ENCODE measurements at regions not wholly inside any gene's neighbourhood (a gene's known extent, or its start where the extent isn't known, plus 50 kb on each side); places are given as distances from the start of the nearest gene placed in this dataset.

- DNase-seq (ENCODE audit: low read depth), result no peak
- TF ChIP-seq CTCF (IDR thresholded peaks at IDR 0.05; ENCODE audit: low read depth, low read length), result no peak
- no peak for TF ChIP-seq MAX (IDR thresholded peaks at IDR 0.05; ENCODE audit: low read depth, low read length)
- TF ChIP-seq POLR2A (IDR thresholded peaks at IDR 0.05; ENCODE audit: extremely low read depth, insufficient read length), result no peak
- no peak for TF ChIP-seq MYC (IDR thresholded peaks at IDR 0.05; ENCODE audit: low read depth, low read length)
- H3K4me3 ChIP-seq (ENCODE audit: low read depth, low read length), result no peak overlapping the region
These were observed 129.7 kb downstream of the PLG start for GRCh38 chr6:160831739-160832138.

- DNase-seq (ENCODE audit: low read depth), result no peak
- H3K4me3 ChIP-seq (ENCODE audit: low read depth, low read length), result no peak overlapping the region
- TF ChIP-seq CTCF (IDR thresholded peaks at IDR 0.05; ENCODE audit: low read depth, low read length), result no peak
- no peak for TF ChIP-seq MYC (IDR thresholded peaks at IDR 0.05; ENCODE audit: low read depth, low read length)
- TF ChIP-seq MAX (IDR thresholded peaks at IDR 0.05; ENCODE audit: low read depth, low read length), result no peak
- TF ChIP-seq POLR2A (IDR thresholded peaks at IDR 0.05; ENCODE audit: extremely low read depth, insufficient read length), result no peak
These were observed 130.4 kb downstream of the PLG start for GRCh38 chr6:160832422-160832821.

GRCh38 chr6:160837146-160837545 lies 135.1 kb downstream of the PLG start:
- DNase-seq (ENCODE audit: low read depth), result no peak
- TF ChIP-seq CTCF (IDR thresholded peaks at IDR 0.05; ENCODE audit: low read depth, low read length) (no peak), MAX (IDR thresholded peaks at IDR 0.05; ENCODE audit: low read depth, low read length) (no peak), MYC (IDR thresholded peaks at IDR 0.05; ENCODE audit: low read depth, low read length) (no peak), POLR2A (IDR thresholded peaks at IDR 0.05; ENCODE audit: extremely low read depth, insufficient read length) (no peak)
- H3K4me3 ChIP-seq (ENCODE audit: low read depth, low read length), result no peak overlapping the region

GRCh38 chr6:160851031-160851430 lies 140.5 kb upstream of the MAP3K4 start:
- no peak for DNase-seq (ENCODE audit: low read depth)
- no peak overlapping the region for H3K4me3 ChIP-seq (ENCODE audit: low read depth, low read length)
- TF ChIP-seq MYC (IDR thresholded peaks at IDR 0.05; ENCODE audit: low read depth, low read length) (no peak), CTCF (IDR thresholded peaks at IDR 0.05; ENCODE audit: low read depth, low read length) (no peak), MAX (IDR thresholded peaks at IDR 0.05; ENCODE audit: low read depth, low read length) (no peak), POLR2A (IDR thresholded peaks at IDR 0.05; ENCODE audit: extremely low read depth, insufficient read length) (no peak)

- H3K4me3 ChIP-seq (ENCODE audit: low read depth, low read length), result no peak overlapping the region
- no peak for DNase-seq (ENCODE audit: low read depth)
- TF ChIP-seq POLR2A (IDR thresholded peaks at IDR 0.05; ENCODE audit: extremely low read depth, insufficient read length), result no peak
- no peak for TF ChIP-seq CTCF (IDR thresholded peaks at IDR 0.05; ENCODE audit: low read depth, low read length)
- no peak for TF ChIP-seq MYC (IDR thresholded peaks at IDR 0.05; ENCODE audit: low read depth, low read length)
- TF ChIP-seq MAX (IDR thresholded peaks at IDR 0.05; ENCODE audit: low read depth, low read length), result no peak
These were observed 137.6 kb upstream of the MAP3K4 start for GRCh38 chr6:160853946-160854345.

- no peak overlapping the region for H3K4me3 ChIP-seq (ENCODE audit: low read depth, low read length)
- no peak for TF ChIP-seq CTCF (IDR thresholded peaks at IDR 0.05; ENCODE audit: low read depth, low read length)
- TF ChIP-seq MYC (IDR thresholded peaks at IDR 0.05; ENCODE audit: low read depth, low read length), result no peak
- TF ChIP-seq POLR2A (IDR thresholded peaks at IDR 0.05; ENCODE audit: extremely low read depth, insufficient read length), result no peak
- TF ChIP-seq MAX (IDR thresholded peaks at IDR 0.05; ENCODE audit: low read depth, low read length), result no peak
- DNase-seq (ENCODE audit: low read depth), result no peak
These were observed 132.7 kb upstream of the MAP3K4 start for GRCh38 chr6:160858886-160859285.
